NCI-H526 treated with DMSO at 0.1 percent for 48 hours (cell line): ENCODE measurements at regions not wholly inside any gene's neighbourhood (a gene's known extent, or its start where the extent isn't known, plus 50 kb on each side); places are given as distances from the start of the nearest gene placed in this dataset.
"Not testable (repeated sequence)": the region's sequence is repeated elsewhere in the genome, so short reads cannot be mapped to it uniquely, and the experiment has no call there.

ENCODE experiments used
- DNase-seq: peaks from one replicate; lab custom pipeline; 2025; lab: John Stamatoyannopoulos, UW

DNA sequence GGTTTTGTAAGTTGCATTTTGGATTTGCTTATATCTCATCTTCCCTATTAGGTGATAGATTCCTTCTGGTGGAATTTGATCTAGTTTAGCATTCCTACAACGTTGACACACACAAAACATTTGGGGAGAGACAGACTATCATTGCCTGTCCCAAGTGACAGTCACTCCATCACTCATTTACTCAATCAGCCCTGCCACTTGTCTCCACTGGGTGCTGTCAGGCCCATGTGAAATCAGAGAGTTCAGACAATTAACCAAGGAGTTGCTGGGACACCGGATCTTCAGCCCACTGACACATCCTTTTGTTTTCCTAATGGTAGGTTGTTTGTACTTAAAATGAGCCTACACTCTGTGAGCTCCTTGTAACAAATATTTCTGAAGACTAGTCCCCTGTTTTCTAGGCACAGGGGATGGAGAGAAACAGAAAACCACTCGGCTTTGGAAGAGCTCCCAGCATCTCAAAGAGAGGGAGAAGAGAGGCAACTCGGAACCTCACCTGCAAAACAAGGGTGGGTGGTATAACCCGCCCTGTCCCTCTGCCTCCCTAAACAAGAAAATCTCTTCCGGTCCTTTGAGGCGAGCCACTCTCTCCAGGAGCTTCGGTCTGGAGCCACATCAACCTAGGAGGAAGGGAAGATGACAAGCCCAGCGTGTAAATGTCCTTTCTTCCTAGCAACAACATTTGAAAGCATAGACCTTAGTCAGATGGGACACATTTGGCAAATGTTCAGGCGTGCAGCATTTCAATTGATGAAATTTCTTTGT, 440.9 kb upstream of the KLF12 start:
- peak; percentile 55 for DNase-seq

- no peak for DNase-seq
Measured at GRCh38 chr13:74573654-74574053, 439.4 kb upstream of the KLF12 start.

- no peak for DNase-seq
Measured at GRCh38 chr13:74571811-74572210, 437.6 kb upstream of the KLF12 start.

GRCh38 chr13:74570834-74571233, 436.6 kb upstream of the KLF12 start:
- DNase-seq: no peak

DNA sequence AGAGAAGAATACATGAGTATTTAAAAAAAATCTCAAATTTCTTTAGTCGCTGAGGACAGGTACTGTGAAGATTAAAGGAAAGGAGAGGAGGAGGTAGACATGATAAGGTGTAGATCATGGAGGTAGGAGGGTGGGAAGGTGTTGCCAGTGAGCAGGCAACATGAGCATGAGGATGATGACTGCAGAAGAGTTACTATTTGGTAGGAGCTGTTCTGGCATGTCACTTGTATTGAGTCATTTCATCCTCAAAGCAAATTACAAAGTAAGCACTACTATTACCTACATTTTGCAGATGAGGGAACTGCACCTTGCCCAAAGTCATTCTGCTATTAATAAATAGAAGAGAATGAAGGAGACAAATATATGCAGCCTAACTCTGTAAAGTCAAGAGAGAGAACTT, 435.8 kb upstream of the KLF12 start:
- no peak for DNase-seq

DNA sequence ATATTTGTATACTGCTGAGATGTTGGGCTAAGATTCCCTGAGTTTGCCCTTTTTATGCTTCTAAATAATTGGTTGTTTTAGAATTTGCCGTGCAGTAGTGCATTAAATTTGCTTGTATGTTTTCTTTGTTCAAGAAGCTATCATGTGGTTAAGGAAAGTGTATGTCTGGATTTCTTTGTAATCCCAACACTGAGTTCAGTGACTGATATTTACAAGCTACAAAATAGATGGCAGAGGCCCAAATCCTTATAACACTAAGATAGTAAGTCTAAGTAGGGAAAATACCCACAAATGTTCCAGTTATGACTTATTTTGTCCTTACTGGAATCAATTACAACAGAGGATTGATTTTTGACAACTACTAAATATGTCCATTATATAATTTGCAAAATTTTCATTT, 435.0 kb upstream of the KLF12 start:
- DNase-seq: no peak

DNA sequence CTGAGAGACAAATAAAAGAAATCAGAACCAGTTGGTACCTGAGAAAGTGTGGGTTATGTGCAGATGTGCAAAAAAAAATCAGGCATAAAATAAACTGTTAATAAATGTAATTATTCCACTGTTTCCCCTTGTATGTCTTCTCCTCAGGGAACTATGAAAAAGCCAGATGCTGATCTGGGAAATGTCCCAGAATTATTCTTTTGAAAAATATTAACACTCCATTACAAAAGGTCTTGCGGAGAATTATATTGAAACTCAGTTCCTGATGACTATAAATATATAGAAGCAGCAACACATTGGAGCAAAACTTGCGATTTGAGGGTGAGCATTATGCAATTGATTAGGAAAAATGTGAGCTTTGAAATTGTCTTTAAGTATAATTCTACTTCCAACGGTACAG, 433.3 kb upstream of the KLF12 start:
- DNase-seq: no peak

GRCh38 chr13:74562381-74562780, 428.2 kb upstream of the KLF12 start:
- DNase-seq: no peak

GRCh38 chr13:74561155-74561554, 427.0 kb upstream of the KLF12 start:
- peak; percentile 63 for DNase-seq

DNA sequence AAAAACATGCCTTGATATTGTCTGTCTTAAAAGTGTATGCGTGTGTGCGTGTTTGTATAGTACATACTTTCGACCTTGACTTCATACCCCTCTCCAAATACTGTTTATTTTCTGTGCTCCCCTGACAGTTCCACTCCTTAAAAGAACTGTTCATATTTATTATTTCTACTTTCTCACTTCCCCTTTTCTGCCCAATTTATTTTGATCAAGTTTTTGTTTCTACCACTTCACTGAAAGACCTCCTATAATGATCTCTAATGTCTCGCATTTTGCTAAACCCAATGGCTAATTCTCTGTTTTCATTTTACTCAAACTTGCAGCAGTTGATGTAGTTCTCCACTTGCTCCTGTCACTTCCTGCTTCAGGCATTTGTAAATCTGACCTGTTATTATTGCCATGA, 426.1 kb upstream of the KLF12 start:
- no peak for DNase-seq

GRCh38 chr13:74557870-74558269, 423.7 kb upstream of the KLF12 start:
- no peak for DNase-seq

DNA sequence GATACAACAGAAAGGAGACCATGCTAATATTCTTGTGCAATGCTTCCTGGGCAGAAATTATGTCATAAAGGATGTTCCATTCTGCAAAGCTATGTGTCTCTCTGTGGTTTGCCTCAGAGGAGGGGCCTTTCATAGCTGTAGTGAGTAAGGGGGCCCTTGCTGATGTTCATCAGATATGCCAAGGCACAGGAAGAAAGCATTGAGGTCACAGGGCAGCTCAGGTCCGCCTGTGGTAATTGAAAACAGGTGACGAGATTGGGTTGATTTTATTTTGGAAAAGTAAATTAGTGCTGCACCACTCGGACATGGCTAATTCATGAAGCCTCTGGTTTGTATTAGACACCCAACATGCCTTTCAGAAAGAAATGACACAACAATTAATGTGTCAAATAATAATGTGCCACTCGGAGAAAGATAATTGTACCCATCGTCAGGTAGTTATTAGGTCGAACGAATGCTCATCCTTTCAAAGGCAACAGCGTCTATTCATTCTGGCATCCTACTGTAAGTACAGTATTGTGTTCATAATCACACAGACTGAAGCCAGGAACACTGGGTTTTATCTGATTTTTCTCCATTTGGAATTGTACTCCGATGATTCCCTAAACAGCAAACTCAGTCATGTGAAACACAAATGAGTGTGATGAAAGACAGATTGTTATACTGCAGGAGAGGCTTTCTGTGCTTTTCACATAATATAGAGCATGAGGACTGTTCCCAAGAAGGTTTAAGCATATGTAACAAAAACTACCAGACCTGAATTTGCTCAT, 421.6 kb upstream of the KLF12 start:
- DNase-seq: no peak

DNA sequence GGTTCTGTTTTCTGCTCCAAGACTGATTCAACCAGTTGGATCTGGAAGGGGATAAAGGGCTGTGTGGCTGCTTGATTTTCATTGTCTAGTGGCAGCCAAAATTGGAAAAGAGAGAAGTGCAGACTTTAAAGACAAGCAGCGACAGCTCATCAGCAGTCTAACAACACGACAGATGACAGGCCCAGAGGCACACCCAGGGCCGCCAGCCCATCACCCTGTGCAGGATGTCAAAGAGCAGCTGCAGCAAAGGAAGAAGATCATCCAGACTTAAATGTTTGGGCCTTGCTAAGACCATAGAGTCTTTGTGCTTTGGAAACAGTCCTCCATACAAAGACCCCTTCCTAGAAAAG, 421.0 kb upstream of the KLF12 start:
- no peak for DNase-seq

DNA sequence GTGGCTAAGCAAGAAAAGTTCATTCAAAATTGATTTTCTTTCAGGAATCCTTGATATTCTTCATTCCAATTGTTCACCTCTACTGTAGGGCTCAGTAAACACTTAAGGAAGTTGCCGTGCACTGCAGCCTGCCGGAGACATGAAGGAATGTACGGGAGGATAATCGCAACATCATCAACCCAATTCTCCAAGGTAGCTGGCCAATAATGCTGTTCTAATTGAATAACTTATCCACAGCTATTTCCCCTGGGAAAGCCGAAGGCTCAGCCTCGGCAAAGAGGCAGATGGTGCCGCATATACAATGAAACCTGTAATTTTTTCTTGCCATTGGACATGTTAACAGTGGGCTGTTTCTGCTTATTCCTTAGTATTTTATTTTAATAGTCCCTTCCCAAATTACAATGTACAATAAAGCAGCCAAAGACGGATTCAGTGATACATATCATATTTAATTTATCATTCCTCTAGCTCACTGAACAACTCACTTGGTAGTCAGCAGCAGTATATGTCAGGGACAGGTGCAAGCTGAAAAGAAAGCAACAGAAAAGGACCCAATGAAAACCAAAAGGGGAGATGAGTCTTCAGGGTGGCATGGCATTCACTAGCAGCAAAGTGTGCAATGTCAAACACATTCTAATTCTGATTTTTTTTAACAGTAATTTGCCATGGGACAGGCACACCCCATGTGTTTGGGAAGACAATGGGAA, 420.5 kb upstream of the KLF12 start:
- no peak for DNase-seq

DNA sequence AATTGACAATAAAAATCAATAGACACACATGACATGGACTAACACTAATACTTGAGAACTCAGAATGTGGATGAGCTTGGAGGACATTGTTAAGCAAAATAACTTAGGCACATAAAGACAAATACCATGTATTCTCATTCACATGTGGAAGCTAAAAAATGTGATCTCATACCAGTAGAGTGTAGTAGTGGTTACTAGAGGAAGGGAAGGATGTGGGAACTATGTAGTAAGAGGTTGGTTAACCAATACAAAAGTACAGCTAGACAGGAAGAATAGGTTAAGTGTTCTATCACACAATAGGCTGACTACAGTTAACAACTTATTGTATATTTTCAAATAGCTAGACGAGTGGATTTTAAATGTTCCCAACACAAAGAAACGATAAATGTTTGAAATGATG, 415.8 kb upstream of the KLF12 start:
- no peak for DNase-seq

DNA sequence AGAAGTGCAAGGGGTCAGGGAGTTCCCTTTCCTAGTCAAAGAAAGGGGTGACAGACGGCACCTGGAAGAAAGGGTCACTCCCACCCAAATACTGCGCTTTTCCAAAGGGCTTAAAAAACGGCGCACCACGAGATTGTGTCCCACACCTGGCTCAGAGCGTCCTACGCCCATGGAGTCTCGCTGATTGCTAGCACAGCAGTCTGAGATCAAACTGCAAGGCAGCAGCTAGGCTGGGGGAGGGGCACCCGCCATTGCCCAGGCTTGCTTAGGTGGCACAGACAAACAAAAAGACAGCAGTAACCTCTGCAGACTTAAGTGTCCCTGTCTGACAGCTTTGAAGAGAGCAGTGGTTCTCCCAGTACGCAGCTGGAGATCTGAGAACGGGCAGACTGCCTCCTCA, 402.4 kb upstream of the KLF12 start:
- DNase-seq: not testable (repeated sequence)

GRCh38 chr13:74533226-74533625, 399.0 kb upstream of the KLF12 start:
- DNase-seq: no peak

DNA sequence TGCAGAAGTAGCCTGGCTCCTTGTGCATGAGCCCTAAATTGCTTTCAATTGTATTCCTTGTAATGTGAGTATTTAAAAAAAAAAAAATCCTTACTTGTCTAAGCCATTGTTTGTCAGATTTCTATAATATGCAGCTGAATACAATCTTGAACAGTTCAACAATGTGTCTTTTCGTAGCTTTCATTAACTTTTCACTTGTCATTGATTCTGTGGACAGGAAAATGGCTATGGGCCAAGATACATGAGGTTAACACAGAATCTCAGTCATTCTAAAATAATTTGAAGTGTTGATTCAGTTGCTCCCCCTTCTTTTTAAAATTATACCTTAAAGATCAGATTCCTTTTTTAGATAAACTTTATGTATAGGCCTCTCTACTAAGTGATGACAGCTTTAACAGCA, 395.8 kb upstream of the KLF12 start:
- DNase-seq: no peak

DNA sequence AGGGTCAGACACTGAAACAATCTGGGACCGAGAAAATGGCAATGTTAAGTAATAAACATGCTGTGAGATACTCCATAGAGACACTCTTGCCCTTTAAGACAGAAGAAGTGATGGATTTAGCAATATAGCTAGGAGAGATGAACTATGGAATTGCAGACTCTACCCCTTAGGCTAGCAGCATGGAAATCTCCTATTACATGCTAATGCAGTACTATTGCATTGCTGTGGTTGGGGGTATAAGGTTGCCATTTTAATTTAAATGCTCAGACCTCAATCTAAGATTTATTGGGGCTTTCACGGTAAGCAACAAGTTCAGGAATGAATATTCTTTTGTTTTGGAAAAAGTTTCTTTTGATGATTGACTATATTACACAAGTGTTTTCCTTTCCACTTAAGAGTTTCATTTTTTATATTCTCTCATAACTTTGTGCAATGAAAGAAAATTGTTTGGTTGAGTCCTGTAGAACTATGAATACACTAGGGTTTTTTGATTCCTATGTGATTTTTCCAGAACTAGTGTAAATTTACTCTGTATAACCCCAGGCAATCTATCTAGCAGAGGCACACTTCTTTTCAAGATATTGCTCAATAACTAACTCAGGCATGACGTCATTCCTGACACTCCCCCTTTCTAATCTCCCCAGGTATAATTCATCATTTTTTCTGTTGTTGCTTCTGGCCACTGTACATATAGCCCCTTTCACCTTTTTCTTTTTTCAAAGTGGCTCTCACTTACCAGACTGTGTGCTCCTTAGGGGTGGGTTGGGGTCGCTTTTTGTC, 394.7 kb upstream of the KLF12 start:
- no peak for DNase-seq

- DNase-seq: no peak
Measured at GRCh38 chr13:74523057-74523456, 388.9 kb upstream of the KLF12 start.

GRCh38 chr13:74511523-74511922, 377.3 kb upstream of the KLF12 start:
- DNase-seq: no peak

GRCh38 chr13:74487091-74487722, 353.0 kb upstream of the KLF12 start:
- DNase-seq: no peak
